Ascending aorta (tissue), 2 donors: ENCODE measurements at regions not wholly inside any gene's neighbourhood (a gene's known extent, or its start where the extent isn't known, plus 50 kb on each side); places are given as distances from the start of the nearest gene placed in this dataset.

Source experiments
- DNase-seq, 2 donors: peaks; one replicate each; pipeline ENCODE4 v3.0.0-alpha.2; 2019; ENCODE audit warnings: low spot score in 2 of 2
- H3K27ac ChIP-seq, 2 donors: fragments of 200-600 bp; sonication (generic); one replicate each; pipeline ENCODE4 v1.5.1; 2016 to 2017; ENCODE audit warnings: mild to moderate bottlenecking in 1 of 2
- H3K27me3 ChIP-seq: fragments of 200-600 bp; sonication (generic); one replicate; pipeline ENCODE4 v1.5.1; 2017
- H3K36me3 ChIP-seq, 2 donors: fragments of 200-600 bp; sonication (generic); one replicate each; pipeline ENCODE4 v1.5.1; 2016
- H3K4me1 ChIP-seq, 2 donors: fragments of 200-600 bp; sonication (generic); one replicate each; pipeline ENCODE4 v1.5.1; 2016 to 2017; ENCODE audit warnings: mild to moderate bottlenecking in 1 of 2
- H3K4me3 ChIP-seq, 2 donors: fragments of 200-600 bp; sonication (generic); one replicate each; pipeline ENCODE4 v1.5.1; 2016 to 2017; ENCODE audit warnings: mild to moderate bottlenecking in 1 of 2
- H3K9me3 ChIP-seq, 2 donors: fragments of 200-600 bp; sonication (generic); one replicate each; pipeline ENCODE4 v1.5.1; 2016
- CTCF ChIP-seq, 3 experiments: fragments of 200-600 bp in 2 of 3; fragments of 450-650 bp in 1 of 3; sonication (generic) in 2 of 3; IDR thresholded peaks; one replicate each; pipeline ENCODE4 v1.5.1; 2016 to 2019; ENCODE audit warnings: antibody characterized with exemption in 3 of 3, mild to moderate bottlenecking in 1 of 3, moderate library complexity in 1 of 3
- intact Hi-C: fragments of 100-400 bp; cut with DNase I; formaldehyde crosslinking; loops from one replicate; pipeline ENCODE4 v1.15.1; 2023

DNA sequence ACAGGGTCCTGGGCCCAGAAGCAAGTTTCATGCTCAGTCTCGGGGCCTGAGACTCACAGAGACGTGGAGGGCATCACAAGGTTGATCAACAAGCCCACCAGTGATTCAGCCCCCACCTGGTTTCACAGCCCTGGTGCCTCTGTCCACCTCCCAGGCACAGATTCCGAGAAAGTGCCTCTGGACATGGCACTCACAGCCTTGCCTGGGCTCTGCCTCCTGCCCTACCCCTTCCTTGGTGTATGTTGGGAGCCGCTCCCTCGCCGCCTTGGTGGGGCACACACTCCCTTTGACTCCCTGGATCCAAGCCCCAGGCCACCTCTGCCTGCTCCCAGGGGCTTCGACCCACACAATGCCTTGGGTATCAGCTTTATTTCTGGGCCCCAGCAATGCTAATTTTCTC, 200.8 kb upstream of the PPP2R2D start:
- DNase-seq, result no peak

DNA sequence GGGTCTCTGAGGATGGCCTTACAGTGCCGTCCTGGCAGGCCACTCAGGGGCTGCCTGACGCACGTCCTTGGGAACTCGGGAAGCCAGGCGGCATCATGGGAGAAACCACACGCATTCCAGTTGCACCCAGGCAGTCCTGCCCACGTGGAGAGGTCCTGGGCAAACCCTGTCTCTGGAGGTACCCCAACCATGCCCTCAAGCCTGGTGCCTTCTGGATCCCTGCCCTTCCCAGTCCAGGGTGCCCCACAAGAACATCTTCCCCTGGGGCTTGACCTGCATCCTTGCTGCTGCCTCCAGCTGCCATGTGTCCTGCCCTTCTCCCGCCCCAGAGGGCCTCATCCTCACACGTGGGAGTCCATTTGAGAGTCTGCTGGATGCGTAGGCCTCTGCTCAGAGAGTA, 200.3 kb upstream of the PPP2R2D start:
- Histone ChIP-seq H3K4me1 (no peaks in the 10 kb centered on the region), H3K36me3 (no peaks in the 10 kb centered on the region), H3K27me3 (no peaks in the 10 kb centered on the region), H3K4me3 (no peak overlapping the region), H3K9me3 (peaks cover 0 to 3% of the 10 kb centered on the region in 2 donors), H3K27ac (no peak overlapping the region)
- no peak for DNase-seq
- no peak for TF ChIP-seq CTCF (IDR thresholded peaks at IDR 0.05)
- intact Hi-C loops, result no loop called here

More for the DNA sequence above, 200.8 kb upstream of the PPP2R2D start:
- no peaks in the 10 kb centered on the region for H3K36me3 ChIP-seq
- no peaks in the 10 kb centered on the region for H3K4me1 ChIP-seq
- peaks cover 0 to 3% of the 10 kb centered on the region in 2 donors for H3K9me3 ChIP-seq
- H3K27ac ChIP-seq, result no peak overlapping the region
- intact Hi-C loops, result no loop called here
- no peak for TF ChIP-seq CTCF (IDR thresholded peaks at IDR 0.05)
- H3K27me3 ChIP-seq, result no peaks in the 10 kb centered on the region
- H3K4me3 ChIP-seq, result no peak overlapping the region

GRCh38 chr10:131701131-131701947, 199.5 kb upstream of the PPP2R2D start:
- TF ChIP-seq CTCF (IDR thresholded peaks at IDR 0.05), result no peak
- no peak overlapping the region for H3K4me3 ChIP-seq
- peaks cover 0 to 3% of the 10 kb centered on the region in 2 donors for H3K9me3 ChIP-seq
- DNase-seq, result no peak
- intact Hi-C loops, result no loop called here
- no peaks in the 10 kb centered on the region for H3K4me1 ChIP-seq
- H3K36me3 ChIP-seq, result no peaks in the 10 kb centered on the region
- no peak overlapping the region for H3K27ac ChIP-seq
- H3K27me3 ChIP-seq, result no peaks in the 10 kb centered on the region

- H3K27me3 ChIP-seq, result no peaks in the 10 kb centered on the region
- H3K9me3 ChIP-seq, result peaks cover 5 to 9% of the 10 kb centered on the region in 2 donors
- H3K4me1 ChIP-seq, result no peaks in the 10 kb centered on the region
- DNase-seq, result no peak
- intact Hi-C loops, result no loop called here
- TF ChIP-seq CTCF (IDR thresholded peaks at IDR 0.05), result no peak
- H3K36me3 ChIP-seq, result no peaks in the 10 kb centered on the region
- no peak overlapping the region for H3K4me3 ChIP-seq
- no peak overlapping the region for H3K27ac ChIP-seq
Observed at GRCh38 chr10:131702531-131703356, 198.1 kb upstream of the PPP2R2D start.

DNA sequence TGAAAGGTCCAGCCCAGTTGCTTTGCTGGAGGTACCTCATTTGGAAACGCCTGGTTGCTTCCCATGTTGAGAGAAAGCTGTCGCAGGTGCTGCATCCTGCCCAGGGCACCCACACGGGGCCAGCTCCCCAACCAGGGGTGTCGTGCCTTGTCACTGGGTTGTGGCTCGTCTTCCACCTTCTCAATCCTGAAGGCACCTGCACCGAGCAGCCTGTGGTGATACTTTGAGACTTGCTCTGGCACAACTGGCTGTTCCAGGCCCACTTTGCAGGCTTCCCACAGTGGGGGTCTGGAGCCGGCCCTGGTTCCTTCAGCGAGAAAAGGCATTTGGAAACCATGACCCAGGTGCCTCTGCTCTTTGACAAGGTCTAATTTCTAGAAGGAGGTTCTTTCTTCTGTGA, 197.3 kb upstream of the PPP2R2D start:
- H3K36me3 ChIP-seq, result no peaks in the 10 kb centered on the region
- intact Hi-C loops, result no loop called here
- no peak for TF ChIP-seq CTCF (IDR thresholded peaks at IDR 0.05)
- no peaks in the 10 kb centered on the region for H3K4me1 ChIP-seq
- DNase-seq, result no peak
- no peak overlapping the region for H3K4me3 ChIP-seq
- H3K9me3 ChIP-seq, result peaks cover 5 to 9% of the 10 kb centered on the region in 2 donors
- H3K27ac ChIP-seq, result no peak overlapping the region
- H3K27me3 ChIP-seq, result no peaks in the 10 kb centered on the region
